ENCODE measurements at regions not wholly inside any gene's neighbourhood (a gene's known extent, or its start where the extent isn't known, plus 50 kb on each side); places are given as distances from the start of the nearest gene placed in this dataset.

DNA sequence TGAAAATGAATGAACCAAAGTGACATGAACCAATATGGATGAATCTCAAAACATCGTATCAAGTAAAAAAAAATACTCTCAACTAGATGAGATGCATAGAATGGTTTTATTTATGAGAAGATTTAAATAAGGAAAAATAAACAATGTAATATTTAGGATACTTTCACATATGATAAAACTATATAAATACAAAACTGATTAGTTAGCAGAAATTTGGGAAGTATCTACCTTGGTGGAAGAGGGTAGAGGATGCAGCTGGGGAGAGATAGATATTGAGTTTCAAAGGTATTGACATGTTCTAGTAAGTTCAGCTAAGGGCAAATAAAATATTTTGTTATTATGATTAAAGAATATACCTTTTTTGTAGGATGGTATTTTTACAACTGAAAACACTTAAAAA lies 463.1 kb downstream of the SH2D4B start:
- TF ChIP-seq, protein P1, sequence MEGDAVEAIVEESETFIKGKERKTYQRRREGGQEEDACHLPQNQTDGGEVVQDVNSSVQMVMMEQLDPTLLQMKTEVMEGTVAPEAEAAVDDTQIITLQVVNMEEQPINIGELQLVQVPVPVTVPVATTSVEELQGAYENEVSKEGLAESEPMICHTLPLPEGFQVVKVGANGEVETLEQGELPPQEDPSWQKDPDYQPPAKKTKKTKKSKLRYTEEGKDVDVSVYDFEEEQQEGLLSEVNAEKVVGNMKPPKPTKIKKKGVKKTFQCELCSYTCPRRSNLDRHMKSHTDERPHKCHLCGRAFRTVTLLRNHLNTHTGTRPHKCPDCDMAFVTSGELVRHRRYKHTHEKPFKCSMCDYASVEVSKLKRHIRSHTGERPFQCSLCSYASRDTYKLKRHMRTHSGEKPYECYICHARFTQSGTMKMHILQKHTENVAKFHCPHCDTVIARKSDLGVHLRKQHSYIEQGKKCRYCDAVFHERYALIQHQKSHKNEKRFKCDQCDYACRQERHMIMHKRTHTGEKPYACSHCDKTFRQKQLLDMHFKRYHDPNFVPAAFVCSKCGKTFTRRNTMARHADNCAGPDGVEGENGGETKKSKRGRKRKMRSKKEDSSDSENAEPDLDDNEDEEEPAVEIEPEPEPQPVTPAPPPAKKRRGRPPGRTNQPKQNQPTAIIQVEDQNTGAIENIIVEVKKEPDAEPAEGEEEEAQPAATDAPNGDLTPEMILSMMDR (IDR thresholded peaks at IDR 0.05): no peak
- no peak for TF ChIP-seq POLR2A (IDR thresholded peaks at IDR 0.05)
